GM18511 (cell line): ENCODE measurements at regions not wholly inside any gene's neighbourhood (a gene's known extent, or its start where the extent isn't known, plus 50 kb on each side); places are given as distances from the start of the nearest gene placed in this dataset.
"Not testable (repeated sequence)": the region's sequence is repeated elsewhere in the genome, so short reads cannot be mapped to it uniquely, and the experiment has no call there.

Source experiments
- ATAC-seq: cut with Tn5 transposase; IDR thresholded peaks from one replicate; pipeline ENCODE4 v1.9.1; 2021; ENCODE audit warnings: mild to moderate bottlenecking, moderate library complexity; ENCODE audit not compliant: unreplicated experiment

DNA sequence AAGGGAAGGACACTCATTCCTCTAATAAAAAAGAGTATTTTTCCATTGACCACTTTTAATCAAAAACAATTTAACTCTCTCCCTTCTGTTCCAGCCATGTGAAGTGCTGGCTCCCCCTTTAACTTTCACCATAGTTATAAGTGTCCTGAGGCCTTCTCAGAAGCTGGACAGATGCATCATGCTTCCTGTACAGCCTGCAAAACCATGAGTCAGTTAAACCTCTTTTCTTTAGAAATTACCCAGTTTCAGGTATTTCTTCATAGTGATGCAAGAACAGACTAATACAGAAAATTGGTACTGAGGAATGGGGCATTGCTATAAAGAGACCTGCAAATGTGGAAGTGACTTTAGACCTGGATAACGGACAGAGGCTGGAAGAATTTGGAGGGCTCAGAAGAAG lies 643.6 kb upstream of the DDX18 start:
- ATAC-seq, result no peak

DNA sequence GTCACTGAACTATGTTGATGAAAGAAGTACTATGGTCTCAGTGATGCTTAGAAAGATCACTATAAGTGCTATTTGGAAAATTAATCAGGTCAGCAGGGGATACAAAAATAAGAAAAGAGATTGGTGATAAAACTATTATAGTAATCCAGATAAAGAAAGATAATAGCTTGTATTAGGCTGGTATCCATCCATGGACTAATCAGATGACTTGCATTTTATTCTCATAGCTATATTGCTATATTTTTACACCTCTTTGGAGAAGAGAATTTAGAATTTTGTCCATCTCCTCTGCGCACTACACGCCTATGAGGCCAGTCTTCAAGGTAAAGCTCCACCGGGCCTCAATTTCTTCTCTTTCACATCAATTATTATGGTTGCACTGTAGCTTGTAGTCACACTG lies 635.1 kb upstream of the DDX18 start:
- no peak for ATAC-seq

DNA sequence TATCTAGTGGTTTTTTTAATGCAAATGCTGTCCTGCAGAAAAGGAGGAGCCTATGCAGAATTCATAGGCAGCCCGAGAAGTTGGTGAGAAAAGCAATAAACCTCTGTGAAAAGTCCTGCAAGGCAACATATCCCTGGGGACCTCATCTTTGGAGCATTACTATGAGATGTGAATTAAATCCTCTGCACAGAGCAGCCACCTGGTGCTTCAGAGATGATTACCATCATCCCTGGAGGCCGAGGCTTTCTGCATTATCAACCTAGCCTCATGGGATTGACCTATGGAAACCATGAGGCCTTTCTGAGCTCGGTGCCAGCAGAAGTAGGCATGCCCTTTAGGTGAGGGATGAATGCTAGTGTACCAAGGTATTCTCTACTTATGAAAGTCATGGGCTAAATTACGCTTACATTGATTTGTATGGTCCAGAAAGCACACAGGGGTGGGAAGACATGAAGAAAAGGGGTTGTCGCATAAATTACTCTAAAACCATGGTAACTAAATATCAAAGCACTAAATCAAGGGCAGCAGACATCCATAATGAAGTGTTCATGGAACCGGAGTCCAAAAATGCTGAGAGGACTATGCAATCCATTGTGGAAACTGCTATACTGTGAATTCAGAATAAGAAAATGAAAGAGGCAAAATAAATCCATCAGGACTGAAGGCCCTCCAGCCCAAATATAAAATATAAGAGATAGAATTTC lies 623.5 kb upstream of the DDX18 start:
- no peak for ATAC-seq

DNA sequence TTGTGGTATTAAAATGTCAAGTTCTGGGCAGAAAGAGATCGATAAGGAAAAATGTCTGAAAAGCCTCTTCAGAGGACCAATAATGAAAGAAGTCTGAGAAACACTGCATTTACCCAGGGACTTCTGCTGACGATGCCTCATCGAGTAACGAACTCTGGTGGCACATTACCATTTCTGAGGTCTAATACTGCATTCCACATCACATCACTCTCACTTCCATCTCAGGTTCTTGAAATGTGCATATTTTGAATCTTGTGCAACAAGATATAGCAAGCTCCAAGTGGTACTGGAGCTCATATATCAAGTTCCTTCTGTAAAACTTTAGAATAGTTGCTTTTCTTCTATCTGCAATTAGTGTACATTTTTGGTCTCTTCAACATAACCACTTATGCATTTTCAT lies 619.1 kb upstream of the DDX18 start:
- no peak for ATAC-seq

DNA sequence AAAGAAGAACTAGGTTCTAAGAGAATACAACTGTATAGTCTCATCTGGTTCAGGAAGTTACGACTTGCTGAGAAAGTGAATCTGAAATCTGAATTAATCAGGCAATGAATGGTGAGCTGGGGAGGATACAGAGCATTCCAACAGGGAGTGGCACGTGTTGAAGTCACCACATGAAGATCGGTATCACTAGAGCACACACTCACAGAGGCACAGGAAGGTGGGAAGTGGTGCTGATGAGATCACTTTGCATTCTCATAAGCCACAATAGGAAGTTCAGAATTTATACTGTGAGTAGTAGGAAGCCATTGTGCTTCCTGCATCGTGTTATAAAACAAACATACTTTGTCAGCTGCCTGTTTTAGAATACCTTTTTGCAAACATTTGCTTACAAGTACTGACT lies 615.0 kb upstream of the DDX18 start:
- no peak for ATAC-seq

DNA sequence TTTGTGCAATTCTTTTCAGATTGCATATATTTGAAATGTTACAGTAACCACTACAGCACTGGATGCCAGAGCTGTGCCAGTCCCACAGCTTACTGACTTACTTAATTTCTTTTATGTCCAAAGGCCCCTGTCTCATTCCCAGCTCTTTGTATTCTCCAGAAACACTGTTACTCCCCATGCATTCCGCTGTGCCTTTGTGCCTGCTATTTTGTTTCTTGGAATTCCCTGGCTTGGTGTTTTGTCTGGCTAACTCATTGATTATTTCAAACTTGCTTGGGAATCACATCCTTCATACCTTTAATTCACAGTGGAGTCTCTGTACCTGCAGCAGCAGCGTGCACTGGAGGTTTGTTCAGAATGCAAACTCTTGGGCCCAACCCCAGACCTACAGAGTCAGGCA lies 601.9 kb upstream of the DDX18 start:
- no peak for ATAC-seq

DNA sequence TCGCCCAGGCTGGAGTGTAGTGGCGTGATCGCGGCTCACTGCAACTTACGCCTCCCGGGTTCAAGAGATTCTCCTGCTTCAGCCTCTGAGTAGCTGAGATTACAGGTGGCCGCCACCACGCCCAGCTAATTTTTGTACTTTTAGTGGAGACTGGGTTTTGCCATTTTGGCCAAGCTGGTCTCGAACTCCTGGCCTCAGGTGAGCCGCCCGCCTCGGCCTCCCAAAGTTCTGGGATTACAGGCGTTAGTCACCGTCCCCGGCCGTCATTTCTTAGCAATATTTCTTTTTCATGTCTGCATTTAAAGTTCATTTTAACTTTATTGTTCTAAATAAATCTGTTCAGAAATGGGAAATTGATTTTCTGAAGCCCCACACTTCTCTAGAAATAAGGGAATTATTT lies 597.3 kb upstream of the DDX18 start:
- ATAC-seq, result no peak

DNA sequence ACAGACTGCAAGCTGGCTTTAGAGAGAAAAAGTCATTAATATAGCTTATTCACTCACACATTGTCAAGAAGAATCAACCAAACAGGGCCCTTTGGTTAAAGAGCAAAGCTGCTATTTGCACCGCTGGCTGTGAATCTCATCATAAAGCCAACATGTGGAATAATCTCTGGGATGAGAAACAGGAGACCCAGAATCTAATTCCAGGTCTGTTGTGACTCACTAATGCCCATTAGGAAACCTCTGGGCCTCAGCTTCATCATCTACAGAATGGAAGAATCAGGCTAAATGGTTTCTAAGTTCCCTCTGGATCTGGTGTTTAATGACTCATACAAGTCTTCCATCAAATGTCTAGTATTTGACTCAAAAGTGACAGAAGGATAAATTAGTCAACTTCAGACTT lies 591.7 kb upstream of the DDX18 start:
- ATAC-seq, result no peak

DNA sequence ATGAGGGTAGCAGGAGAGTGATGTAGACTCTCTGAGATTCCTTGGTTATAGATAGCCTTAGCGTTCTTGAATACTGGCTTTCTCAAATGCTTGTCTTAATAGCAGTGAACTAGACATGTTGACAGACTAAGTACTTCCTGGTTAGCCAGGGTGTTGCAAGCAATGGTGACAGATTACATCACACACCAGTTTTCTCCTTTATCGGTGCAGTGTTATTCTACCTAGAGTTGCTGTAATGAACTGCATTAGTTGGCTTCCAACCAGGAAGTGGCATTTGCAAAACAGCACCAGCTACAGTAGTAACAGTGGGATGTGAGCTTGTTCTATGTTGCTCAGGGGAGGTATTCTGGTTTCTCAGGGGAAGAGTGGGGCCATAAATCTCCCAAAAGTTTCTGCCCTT lies 582.2 kb upstream of the DDX18 start:
- no peak for ATAC-seq

DNA sequence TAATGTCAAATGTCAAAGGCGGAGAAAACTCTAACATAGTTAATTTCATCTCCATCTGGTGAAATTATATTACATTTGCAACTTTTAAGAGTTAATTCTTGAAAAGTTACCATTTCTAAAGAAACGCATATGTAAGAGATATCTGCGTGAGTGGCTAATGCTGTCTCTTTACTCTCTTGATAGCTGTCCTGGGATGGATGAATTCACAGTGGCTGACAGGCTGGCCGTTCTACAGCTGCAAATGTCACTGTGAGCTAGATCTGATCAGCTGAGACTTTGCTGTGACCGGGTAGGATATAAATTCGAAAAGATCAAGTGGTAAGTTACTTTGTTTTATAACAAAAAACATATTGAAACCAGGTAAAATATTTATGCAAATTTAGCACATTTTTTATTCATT lies 557.1 kb upstream of the DDX18 start:
- ATAC-seq, result no peak

DNA sequence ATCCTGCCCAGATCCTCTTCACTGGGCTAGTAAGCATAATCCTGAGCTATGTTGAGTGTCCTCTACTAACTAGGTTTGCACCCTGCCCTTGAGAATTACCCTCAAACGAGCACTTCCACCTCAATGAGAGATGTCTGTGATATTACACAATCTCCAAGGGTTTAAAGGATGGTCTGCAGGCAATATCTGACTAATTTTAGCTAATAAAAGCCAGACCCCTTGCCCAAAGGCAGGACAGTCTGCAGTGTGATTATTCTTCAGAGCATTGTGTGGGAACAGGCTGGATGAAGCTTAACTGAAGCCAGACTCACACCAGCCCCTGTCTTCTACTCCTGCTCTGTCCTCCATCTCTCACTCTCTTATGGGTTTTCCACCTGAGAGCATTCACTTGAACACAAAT lies 544.9 kb upstream of the DDX18 start:
- ATAC-seq, result no peak

DNA sequence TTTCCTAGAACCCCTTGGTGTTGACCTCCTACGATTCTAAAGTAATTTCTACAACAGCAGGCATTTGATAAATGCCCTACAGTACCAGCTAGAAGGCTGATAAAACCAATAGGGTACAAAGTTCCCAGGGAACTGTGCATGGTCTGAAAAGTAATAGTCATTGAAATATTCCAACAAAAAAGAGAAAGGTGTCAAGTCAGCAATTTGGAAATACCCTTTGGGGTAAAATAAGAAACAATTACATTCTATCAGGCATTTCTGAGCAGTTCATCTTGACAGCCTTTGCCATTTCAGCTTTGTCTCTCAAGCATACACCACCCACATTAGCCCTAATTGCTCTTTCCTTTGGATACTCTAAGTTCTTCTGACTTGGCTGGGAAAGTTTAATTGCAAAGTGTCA lies 542.9 kb upstream of the DDX18 start:
- no peak for ATAC-seq

DNA sequence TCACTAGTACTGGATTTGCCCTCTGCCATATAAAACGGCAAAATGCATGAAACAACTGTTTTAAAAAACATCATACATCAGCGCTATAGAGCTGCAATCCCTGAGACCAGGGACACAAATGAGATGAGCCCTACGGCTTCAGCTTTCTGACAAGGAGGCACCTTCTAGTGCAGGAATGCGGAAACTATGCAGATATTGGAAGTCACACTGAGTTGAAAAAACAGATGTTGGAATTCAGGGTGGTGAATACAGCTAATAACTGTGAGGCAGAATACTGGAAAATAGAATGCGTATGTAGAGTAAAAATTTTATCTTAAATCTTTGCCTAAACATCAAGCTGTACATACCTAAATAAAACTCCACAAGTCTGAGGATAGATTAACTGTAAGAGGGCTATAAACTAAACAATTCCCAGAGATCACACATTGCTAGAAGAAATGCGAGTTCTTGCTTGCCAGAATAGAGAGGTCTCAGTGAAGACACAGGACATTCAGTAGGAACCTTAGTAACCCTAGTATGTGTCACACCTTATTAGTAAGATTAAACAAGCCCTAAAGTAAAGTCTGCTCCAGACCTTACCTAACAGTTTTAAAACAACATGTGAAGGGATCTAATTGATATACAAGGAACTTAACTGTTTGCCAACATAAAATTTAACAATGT lies 541.4 kb upstream of the DDX18 start:
- ATAC-seq, result no peak

DNA sequence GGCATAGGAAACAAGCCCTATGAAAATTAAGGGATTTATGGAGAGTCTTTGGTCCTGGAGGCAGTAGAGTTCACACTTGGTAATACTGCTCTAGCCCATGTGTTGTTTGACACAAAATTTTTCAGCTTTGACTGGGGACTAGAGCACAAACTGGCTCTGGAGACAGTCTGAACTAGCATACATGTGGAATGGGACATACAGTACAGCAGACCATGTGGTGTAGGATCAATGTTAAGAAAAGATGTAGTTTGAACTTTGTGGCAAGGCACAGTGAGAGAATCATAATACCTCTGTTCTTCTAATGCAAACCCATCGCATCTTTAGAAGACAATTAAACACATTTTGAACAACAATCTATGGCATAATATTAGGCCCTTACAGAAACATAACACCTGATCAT lies 521.5 kb upstream of the DDX18 start:
- no peak for ATAC-seq

DNA sequence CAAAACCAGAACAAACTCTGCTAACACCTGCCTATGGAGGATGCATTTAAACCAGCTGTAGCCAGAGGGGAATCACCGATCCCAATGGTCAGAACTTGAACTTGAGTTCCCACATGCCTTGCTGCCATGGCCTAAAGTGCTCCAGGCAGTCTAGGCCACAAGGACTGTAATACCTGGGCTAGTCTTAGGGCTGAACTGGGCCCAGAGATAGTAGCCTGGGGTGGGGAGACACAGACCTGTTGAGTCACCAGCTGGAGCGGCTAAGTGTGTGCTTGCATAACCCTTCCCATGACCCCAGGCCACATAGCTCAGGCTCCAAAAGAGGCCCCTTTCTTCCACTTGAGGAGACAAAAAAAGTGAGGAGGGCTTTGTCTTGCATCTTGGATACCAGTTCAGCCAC lies 515.0 kb upstream of the DDX18 start:
- ATAC-seq, result no peak

DNA sequence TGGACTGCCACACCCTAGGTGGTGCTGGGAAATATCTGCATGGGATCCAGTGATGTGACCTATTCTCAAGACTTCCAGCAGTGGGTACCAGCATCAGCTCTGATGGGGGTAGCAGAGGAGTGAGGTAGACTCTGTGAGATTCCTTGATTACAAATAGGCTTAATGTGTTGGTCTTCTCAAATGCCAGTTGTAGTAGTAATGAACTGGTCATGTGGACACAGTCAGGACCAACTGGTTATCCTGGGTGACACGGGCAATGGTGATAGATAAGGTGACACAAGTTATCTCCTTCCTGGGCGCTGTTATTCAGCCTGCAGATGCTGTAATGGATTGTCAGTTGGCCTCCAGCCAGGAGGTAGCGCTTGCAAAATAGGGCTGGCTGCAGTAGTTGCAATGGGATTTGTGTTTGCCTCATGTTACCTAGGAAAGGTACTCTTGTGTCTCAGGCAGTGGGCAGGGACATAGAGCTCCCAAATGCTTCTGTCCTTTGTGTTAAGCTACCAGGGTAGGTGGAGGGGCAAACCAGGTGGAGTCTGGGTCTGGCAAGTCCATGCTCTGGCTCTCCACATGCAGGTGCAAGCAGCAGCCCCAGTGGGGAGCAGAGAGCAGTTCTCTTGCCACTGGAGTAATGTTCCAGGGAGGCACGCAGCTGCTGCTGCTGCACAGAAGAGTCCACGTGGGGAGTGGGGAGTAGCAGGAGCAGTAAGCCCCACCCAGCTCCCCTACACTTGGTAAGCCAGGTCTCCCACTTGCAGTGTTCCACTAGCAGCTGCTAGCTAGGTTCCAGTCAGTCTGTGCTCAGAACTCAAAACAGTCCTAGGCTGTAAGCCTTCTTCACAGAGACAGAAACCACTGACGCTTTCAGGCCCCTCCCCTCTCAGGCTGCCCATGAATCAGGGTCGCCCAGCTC lies 505.4 kb upstream of the DDX18 start:
- no peak for ATAC-seq

DNA sequence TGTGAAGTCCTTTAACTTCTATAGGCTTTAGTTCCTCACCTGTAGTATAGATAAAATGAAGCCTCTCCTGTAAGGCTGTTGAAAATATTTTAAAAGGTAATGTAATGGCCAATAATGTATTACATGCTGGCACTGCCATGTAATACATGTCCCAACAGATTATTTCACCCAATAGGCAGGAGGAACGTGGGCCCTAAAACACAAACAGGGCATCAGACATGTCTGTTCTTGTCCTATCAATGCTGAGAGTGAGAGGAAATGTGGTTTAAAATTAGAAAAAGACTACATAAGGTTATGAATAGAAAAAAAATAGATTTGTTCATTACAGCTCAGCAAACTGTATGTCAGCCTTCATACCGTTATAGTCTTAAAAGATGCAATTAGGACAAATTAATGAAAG lies 492.7 kb upstream of the DDX18 start:
- ATAC-seq, result no peak

DNA sequence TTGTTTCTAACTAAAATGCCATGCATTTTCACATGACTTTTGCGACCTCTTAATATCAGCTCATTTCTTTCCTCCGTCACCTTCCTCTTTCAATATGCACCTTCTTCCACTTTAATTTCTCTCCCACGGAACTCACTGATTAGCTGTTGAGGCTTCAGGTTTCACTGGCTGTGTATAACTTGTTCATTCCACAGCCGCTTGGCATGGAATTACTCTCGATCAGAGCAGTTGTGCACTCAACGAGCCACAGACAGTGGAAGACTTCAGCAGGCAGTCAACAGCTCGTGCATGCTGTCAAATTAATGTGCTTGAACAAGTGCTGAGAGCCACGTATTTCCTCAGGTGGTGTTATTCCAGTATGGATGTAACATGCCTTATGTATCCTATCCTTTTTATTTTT lies 491.2 kb upstream of the DDX18 start:
- no peak for ATAC-seq

DNA sequence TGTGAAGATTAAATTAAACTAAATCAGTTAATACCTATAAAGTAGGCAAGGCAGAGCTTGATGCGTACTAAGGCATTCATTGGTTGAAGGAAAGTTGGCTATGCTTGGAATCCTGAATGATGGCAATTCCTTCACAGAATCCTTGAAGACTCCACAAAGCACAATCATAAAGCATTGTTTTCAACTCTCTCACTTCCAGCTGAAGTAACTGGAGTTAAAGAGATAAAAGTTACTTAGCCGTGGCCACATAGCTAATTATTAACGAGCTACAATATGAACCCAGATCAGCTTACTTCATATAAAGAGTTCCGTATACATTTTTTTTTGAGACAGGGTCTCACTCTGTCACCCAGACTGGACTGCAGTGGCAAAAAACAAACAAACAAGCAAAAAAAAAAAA lies 483.9 kb upstream of the DDX18 start:
- ATAC-seq, result no peak

DNA sequence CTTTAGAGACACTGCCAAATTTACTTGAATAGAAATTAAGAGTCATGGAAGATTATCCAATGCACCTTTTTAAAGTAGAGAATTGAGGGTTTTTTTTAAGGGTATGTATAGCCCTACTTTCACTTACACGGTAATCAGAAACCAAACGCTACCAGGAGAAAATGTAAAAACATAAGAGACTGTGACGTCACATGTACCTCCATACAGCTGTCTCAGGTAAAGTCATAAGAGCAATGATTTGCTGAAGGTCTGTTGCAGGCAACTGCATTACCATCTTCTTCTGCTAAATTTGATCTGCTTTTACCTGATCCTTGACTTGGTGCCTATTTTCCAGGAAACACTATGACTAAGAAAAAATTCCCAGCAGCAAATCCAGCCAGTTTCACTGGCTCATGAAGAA lies 478.5 kb upstream of the DDX18 start:
- no peak for ATAC-seq

DNA sequence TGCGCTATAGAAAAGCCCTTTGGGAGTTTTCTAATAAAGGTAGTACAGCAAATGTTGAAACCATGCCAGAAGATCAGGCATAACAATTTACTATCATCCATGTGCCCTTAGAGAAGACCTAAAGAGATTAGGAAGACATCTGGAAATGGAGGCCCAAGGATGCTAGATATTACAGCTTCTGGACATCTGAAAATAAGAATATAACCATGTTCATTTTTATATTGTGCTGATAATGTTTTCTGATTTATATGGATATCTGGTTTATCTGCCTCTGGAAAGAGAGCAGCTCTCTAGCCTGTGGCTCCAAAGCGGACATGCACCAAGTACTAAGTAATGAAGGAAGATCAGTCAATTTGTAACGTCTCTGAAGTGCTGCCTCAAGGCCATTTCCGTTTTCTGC lies 478.0 kb upstream of the DDX18 start:
- ATAC-seq, result no peak

DNA sequence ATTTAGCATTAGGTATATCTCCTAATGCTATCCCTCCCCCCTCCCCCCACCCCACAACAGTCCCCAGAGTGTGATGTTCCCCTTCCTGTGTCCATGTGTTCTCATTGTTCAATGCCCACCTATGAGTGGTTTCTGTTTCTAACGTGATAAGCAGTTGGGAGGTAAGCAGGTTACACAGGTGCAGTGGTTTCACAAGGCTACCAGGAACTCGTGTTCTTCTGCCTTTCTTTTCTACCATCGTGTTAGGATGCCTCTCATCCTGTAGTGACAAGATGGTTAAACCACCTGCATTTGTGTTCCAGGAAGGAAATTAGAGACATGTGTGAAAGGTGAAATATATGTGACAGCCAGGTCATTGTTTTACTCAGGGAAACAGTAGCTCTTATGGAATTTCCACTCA lies 476.5 kb upstream of the DDX18 start:
- ATAC-seq, result not testable (repeated sequence)
